ENCODE measurements at regions not wholly inside any gene's neighbourhood (a gene's known extent, or its start where the extent isn't known, plus 50 kb on each side); places are given as distances from the start of the nearest gene placed in this dataset.

DNA sequence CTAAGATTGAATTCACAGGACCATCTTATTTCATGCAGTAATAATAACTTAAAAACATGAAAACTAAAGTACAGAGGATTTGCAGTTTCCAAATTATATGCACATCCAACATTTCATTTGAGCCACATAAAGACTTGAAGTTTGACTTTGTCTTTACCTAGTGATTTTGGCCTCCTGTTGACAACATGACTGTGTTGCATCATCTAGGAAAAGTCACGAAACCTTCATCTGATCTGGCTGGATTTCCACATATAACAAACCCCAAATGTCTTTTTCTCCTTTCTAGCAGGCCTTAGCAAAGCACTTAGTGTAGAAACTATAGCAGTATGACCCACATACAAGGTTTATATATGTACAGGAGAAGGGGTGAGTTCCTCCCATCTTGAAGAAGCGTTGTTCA is 406.5 kb upstream of the CDH5 start (continued):
- TF ChIP-seq MAFK (IDR thresholded peaks at IDR 0.05; ENCODE audit: low read depth, low read length) (no peak), ZNF274 (IDR thresholded peaks at IDR 0.05; ENCODE audit: borderline replicate concordance, extremely low read depth, low read length) (no peak), RNF2 (IDR thresholded peaks at IDR 0.05; ENCODE audit: borderline replicate concordance, low read depth, low read length, missing control alignments, poor library complexity, severe bottlenecking) (no peak), PHF8 (conservative IDR thresholded peaks at IDR 0.05; ENCODE audit: low read depth, low read length) (no peak), CHD1 (IDR thresholded peaks at IDR 0.05; ENCODE audit: low read depth, low read length) (no peak), SIN3A (conservative IDR thresholded peaks at IDR 0.05 in 1 of 2, IDR thresholded peaks at IDR 0.05 in 1 of 2; ENCODE audit: low read depth in 1 of 2, low read length in 2 of 2) (no peak), RXRA (IDR thresholded peaks at IDR 0.05; ENCODE audit: insufficient read depth, low read depth, low read length) (no peak), TEAD4 (IDR thresholded peaks at IDR 0.05; ENCODE audit: low read depth, low read length) (no peak), SIX5 (IDR thresholded peaks at IDR 0.05; ENCODE audit: low read depth, low read length) (no peak), POLR2AphosphoS5 (IDR thresholded peaks at IDR 0.05; ENCODE audit: low read depth, low read length) (no peak), RBBP5 (IDR thresholded peaks at IDR 0.05; ENCODE audit: borderline replicate concordance, low read depth, low read length) (no peak), TCF12 (IDR thresholded peaks at IDR 0.05; ENCODE audit: low read depth, low read length) (no peak)

Data from H1 (cell line).